M059J (cell line): ENCODE measurements at regions not wholly inside any gene's neighbourhood (a gene's known extent, or its start where the extent isn't known, plus 50 kb on each side); places are given as distances from the start of the nearest gene placed in this dataset.

ENCODE experiments used
- DNase-seq: peaks from one replicate; pipeline ENCODE4 v3.0.0-alpha.2; 2012; ENCODE audit warnings: low read depth

DNA sequence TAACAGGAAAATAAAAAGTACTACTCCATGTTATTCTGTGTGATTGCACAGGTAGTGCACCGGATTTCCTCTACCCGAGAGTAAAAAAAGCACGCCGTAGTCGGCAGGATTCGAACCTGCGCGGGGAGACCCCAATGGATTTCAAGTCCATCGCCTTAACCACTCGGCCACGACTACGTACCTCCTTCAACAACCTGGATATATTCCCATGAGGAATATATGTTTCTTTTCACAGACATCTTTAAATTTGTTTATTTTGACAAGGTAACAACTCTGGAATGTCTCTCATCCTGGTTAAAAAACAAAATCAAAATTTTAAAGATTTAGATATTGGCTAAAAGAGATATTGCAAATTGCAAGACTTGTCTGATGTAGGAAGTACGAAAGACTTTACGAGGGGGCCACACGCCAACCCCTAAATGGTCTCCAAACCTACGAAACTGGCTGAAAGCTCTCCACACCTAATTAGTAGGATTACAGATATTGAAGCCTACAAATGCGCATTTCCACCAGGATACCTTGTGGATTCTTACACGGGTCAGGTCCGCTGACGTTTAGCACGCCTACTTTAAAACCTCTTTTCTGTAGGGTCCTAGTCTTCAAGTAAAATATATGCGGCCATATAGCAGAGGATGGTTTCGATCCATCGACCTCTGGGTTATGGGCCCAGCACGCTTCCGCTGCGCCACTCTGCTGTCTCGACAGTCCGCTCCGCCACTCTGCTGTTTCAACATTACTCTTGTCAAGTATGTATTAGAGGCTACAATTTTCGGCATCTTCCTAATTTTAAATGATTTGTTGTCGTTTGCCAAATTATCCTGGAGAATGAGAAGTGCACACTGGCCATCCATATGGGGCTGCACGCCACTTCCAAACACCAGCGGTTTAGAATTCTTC lies 52.2 kb upstream of the BTN3A2 start:
- peak; percentile 96 for DNase-seq
